GM12878 (cell line): ENCODE measurements at regions not wholly inside any gene's neighbourhood (a gene's known extent, or its start where the extent isn't known, plus 50 kb on each side); places are given as distances from the start of the nearest gene placed in this dataset.

ENCODE experiments used
- ATAC-seq: fragments of 200-7000 bp; cut with Tn5 transposase; 3 replicates; pipeline ENCODE4 v1.9.1; 2020; ENCODE audit warnings: mild to moderate bottlenecking, moderate library complexity
- BruUV-seq: library from RNA; stranded (reverse); fragments of 400-500 nt; replicated peaks from 2 replicates; lab custom pipeline; 2021; lab: Mats Ljungman, UMichigan
- CTCF ChIA-PET: fragments of 300-600 bp; sonication (Branson Sonifier 250); formaldehyde crosslinking; extraction: SDS; loops from one replicate; lab custom pipeline; 2021; ENCODE audit warnings: inconsistent platforms; lab: Yijun Ruan, JAX
- POLR2A ChIA-PET: fragments of 350-600 bp; formaldehyde crosslinking; extraction: SDS; loops from one replicate; lab custom pipeline; 2021; ENCODE audit warnings: inconsistent platforms; lab: Charles Lee
- RAD21 ChIA-PET: fragments of 300-600 bp; sonication (Branson Sonifier 250); formaldehyde crosslinking; loops from one replicate; lab custom pipeline; 2023; ENCODE audit warnings: antibody characterized with exemption; ENCODE audit not compliant: unreplicated experiment; lab: Charles Lee
- SMC1A ChIA-PET: fragments of 300-600 bp; sonication (Branson Sonifier 250); formaldehyde crosslinking; loops from one replicate; lab custom pipeline; 2023; ENCODE audit not compliant: unreplicated experiment, uncharacterized antibody; lab: Charles Lee
- DNase-seq: peaks from one replicate; pipeline ENCODE4 v3.0.0-alpha.2; 2011; ENCODE audit warnings: low read depth, low spot score
- FAIRE-seq: peaks from 3 replicates; lab custom pipeline; 2011; peaks lifted over from hg19 to GRCh38; lab: Jason Lieb, UNC
- H2AFZ ChIP-seq: 2 replicates; pipeline ENCODE4 v1.6.0; 2011; ENCODE audit warnings: low read depth, low read length, control low read depth; ENCODE audit not compliant: control insufficient read depth
- H3K27ac ChIP-seq: 2 replicates; pipeline ENCODE4 v1.5.1; 2011; ENCODE audit warnings: control low read depth; ENCODE audit not compliant: control insufficient read depth, insufficient read depth
- H3K27me3 ChIP-seq, 2 experiments: replicated peaks in 1 of 2; 2 replicates each; pipeline versions ENCODE4 v1.6.0 to v1.6.1; 2011; ENCODE audit warnings: low read length in 1 of 2; ENCODE audit not compliant: control insufficient read depth in 2 of 2, insufficient read depth in 2 of 2
- H3K36me3 ChIP-seq, 2 experiments: 2 replicates each; pipeline ENCODE4 v1.5.1; 2011; ENCODE audit warnings: low read length in 1 of 2; ENCODE audit not compliant: control insufficient read depth in 2 of 2, insufficient read depth in 2 of 2
- H3K4me1 ChIP-seq: 2 replicates; pipeline ENCODE4 v1.6.1; 2011; ENCODE audit warnings: mild to moderate bottlenecking, low read length, moderate library complexity, mixed read lengths; ENCODE audit not compliant: control insufficient read depth, insufficient read depth
- H3K4me2 ChIP-seq: 2 replicates; pipeline ENCODE4 v1.6.0; 2011; ENCODE audit warnings: control low read depth; ENCODE audit not compliant: control insufficient read depth, insufficient read depth
- H3K4me3 ChIP-seq: fragments of 200-600 bp; sonication (generic); 2 replicates; pipeline ENCODE4 v1.5.1; 2016
- H3K79me2 ChIP-seq: 2 replicates; pipeline ENCODE4 v1.6.0; 2011; ENCODE audit warnings: low read length; ENCODE audit not compliant: control insufficient read depth, insufficient read depth
- H3K9ac ChIP-seq: 2 replicates; pipeline ENCODE4 v1.8.0; 2011; ENCODE audit warnings: low read length, control low read depth, mixed read lengths; ENCODE audit not compliant: control insufficient read depth, insufficient read depth
- H3K9me3 ChIP-seq: replicated peaks from 3 replicates; pipeline ENCODE4 v1.5.1; 2011; ENCODE audit warnings: mild to moderate bottlenecking, low read length; ENCODE audit not compliant: control insufficient read depth, insufficient read depth
- H4K20me1 ChIP-seq: 2 replicates; pipeline ENCODE4 v1.6.0; 2011; ENCODE audit not compliant: control insufficient read depth, insufficient read depth
- ATF3 ChIP-seq: IDR thresholded peaks from 2 replicates; pipeline ENCODE4 v1.6.1; 2011; ENCODE audit warnings: low read depth, mild to moderate bottlenecking, low read length, moderate library complexity, borderline replicate concordance; ENCODE audit errors: extremely low read depth
- BACH1 ChIP-seq: fragments of 450-650 bp; IDR thresholded peaks from 2 replicates; pipeline ENCODE4 v1.6.1; 2017; ENCODE audit warnings: mild to moderate bottlenecking, borderline replicate concordance
- BRCA1 ChIP-seq: IDR thresholded peaks from 2 replicates; pipeline ENCODE4 v1.6.1; 2011; ENCODE audit warnings: low read depth, low read length, improper control_type of control experiment
- CEBPB ChIP-seq, 2 experiments: fragments of 150-350 bp in 1 of 2; IDR thresholded peaks; 2 replicates each; pipeline ENCODE4 v1.6.1; 2012 to 2014; ENCODE audit warnings: low read depth in 2 of 2, low read length in 2 of 2, borderline replicate concordance in 1 of 2, inconsistent platforms in 1 of 2
- E2F8 ChIP-seq: fragments of 450-650 bp; IDR thresholded peaks from 2 replicates; pipeline ENCODE4 v1.6.1; 2018; ENCODE audit warnings: mild to moderate bottlenecking, low read depth, moderate library complexity; ENCODE audit not compliant: partially characterized antibody
- FOXK2 ChIP-seq: fragments of 450-650 bp; IDR thresholded peaks from 2 replicates; pipeline ENCODE4 v1.6.1; 2017; ENCODE audit warnings: mild to moderate bottlenecking, moderate library complexity
- FOXM1 ChIP-seq: IDR thresholded peaks from 2 replicates; pipeline ENCODE4 v1.6.1; 2012; ENCODE audit warnings: low read depth, mild to moderate bottlenecking, inconsistent platforms, low read length, moderate library complexity
- GATAD2B ChIP-seq: fragments of 450-650 bp; conservative IDR thresholded peaks from 2 replicates; pipeline ENCODE4 v1.6.1; 2017; ENCODE audit warnings: low read depth, mild to moderate bottlenecking, moderate library complexity
- IKZF2 ChIP-seq, 2 experiments: fragments of 450-650 bp; IDR thresholded peaks; 2 replicates each; pipeline ENCODE4 v1.6.1; 2017; ENCODE audit warnings: mild to moderate bottlenecking in 2 of 2, moderate library complexity in 2 of 2
- IRF3 ChIP-seq: fragments of 450-650 bp; IDR thresholded peaks from 2 replicates; pipeline ENCODE4 v1.6.1; 2014; ENCODE audit warnings: mild to moderate bottlenecking
- KDM1A ChIP-seq: fragments of 200-600 bp; sonication (generic); IDR thresholded peaks from 2 replicates; pipeline ENCODE4 v1.6.1; 2016; ENCODE audit warnings: borderline replicate concordance
- STAT3 ChIP-seq: IDR thresholded peaks from 2 replicates; pipeline ENCODE4 v1.6.1; 2011; ENCODE audit warnings: low read depth, low read length, improper control_type of control experiment
- SUPT20H ChIP-seq: IDR thresholded peaks from 2 replicates; pipeline ENCODE4 v1.6.1; 2011; ENCODE audit warnings: low read depth, mild to moderate bottlenecking, low read length, moderate library complexity, borderline replicate concordance; ENCODE audit not compliant: control insufficient read depth
- TBL1XR1 ChIP-seq: IDR thresholded peaks from 2 replicates; pipeline ENCODE4 v1.6.1; 2012; ENCODE audit warnings: low read depth, low read length, improper control_type of control experiment
- USF1 ChIP-seq: IDR thresholded peaks from 2 replicates; pipeline ENCODE4 v1.6.1; 2011; ENCODE audit warnings: borderline replicate concordance, low read depth, mild to moderate bottlenecking, moderate library complexity, mixed read lengths, low read length; ENCODE audit not compliant: insufficient read depth; ENCODE audit errors: extremely low read length
- WRNIP1 ChIP-seq: IDR thresholded peaks from 2 replicates; pipeline ENCODE4 v1.6.1; 2011; ENCODE audit warnings: low read depth, low read length, improper control_type of control experiment, borderline replicate concordance
- ZSCAN29 ChIP-seq: fragments of 450-650 bp; IDR thresholded peaks from 2 replicates; pipeline ENCODE4 v1.6.1; 2017; ENCODE audit warnings: mild to moderate bottlenecking, moderate library complexity
- WGBS: methylation state at CpG from one replicate; pipeline ENCODE4 v1.1.6; 2016; ENCODE audit warnings: low lambda C conversion rate; ENCODE audit not compliant: insufficient replicate concordance, insufficient coverage; ENCODE audit errors: missing lambda C conversion rate; 5-methylcytosine and 5-hydroxymethylcytosine counted together
- in situ Hi-C: fragments of 300-500 bp; cut with MboI; formaldehyde crosslinking; loops from 9 replicates; pipeline ENCODE4 v1.14.3; 2018; ENCODE audit warnings: mixed read lengths
- intact Hi-C: fragments of 100-400 bp; cut with micrococcal nuclease; formaldehyde crosslinking; loops from one replicate; pipeline ENCODE4 v1.14.2; 2022; ENCODE audit not compliant: unreplicated experiment

- TF ChIP-seq E2F8 (no peak), GATAD2B (no peak), TBL1XR1 (no peak), BRCA1 (no peak), ATF3 (no peak), IKZF2 (IDR thresholded peaks at IDR 0.05) (no peak), IRF3 (no peak), FOXM1 (no peak), SUPT20H (no peak), ZSCAN29 (no peak)
- TF ChIP-seq, all 136 proteins: peak for 0
Measured at GRCh38 chr5:141793403-141793802, 84.8 kb downstream of the PCDH1 start (continued).

- H3K27me3 ChIP-seq: peaks cover 0 to 3% of the 10 kb centered on the region in 2 experiments; a peak in 1 of 4 replicates
- in situ Hi-C loops (no loop called here), intact Hi-C loops (no loop called here)
- POLR2A ChIA-PET: no interaction called here
- no peak overlapping the region for H3K27ac ChIP-seq
- no peak for ATAC-seq
- RAD21 ChIA-PET: no interaction called here
- no peak overlapping the region for H3K4me2 ChIP-seq
- CTCF ChIA-PET: no interaction called here
- H3K79me2 ChIP-seq: no peaks in the 10 kb centered on the region
- 0% methylated on average over 3 of the region's 3 CpGs for WGBS
- no peak for DNase-seq
- no peak for FAIRE-seq
- no peak overlapping the region for H3K9ac ChIP-seq
- no peak overlapping the region for H2AFZ ChIP-seq
- H4K20me1 ChIP-seq: no peaks in the 10 kb centered on the region
- no peaks in the 10 kb centered on the region for H3K4me1 ChIP-seq
- H3K4me3 ChIP-seq: no peak overlapping the region
- H3K36me3 ChIP-seq: no peaks in the 10 kb centered on the region
- no peaks in the 10 kb centered on the region for H3K9me3 ChIP-seq
- SMC1A ChIA-PET: no interaction called here
- BruUV-seq: no TSS peak
- TF ChIP-seq USF1: no peak
- no peak for TF ChIP-seq WRNIP1
- TF ChIP-seq KDM1A: no peak
- no peak for TF ChIP-seq STAT3
- TF ChIP-seq BACH1: no peak
- no peak for TF ChIP-seq FOXK2
- TF ChIP-seq CEBPB (IDR thresholded peaks at IDR 0.05; ENCODE audit: borderline replicate concordance in 1 of 2, low read depth in 2 of 2, low read length in 2 of 2): no peak
- no peak for TF ChIP-seq FOXM1
Measured at GRCh38 chr5:141790630-141791029, 87.6 kb downstream of the PCDH1 start.
